GM21529 (cell line): ENCODE measurements at regions not wholly inside any gene's neighbourhood (a gene's known extent, or its start where the extent isn't known, plus 50 kb on each side); places are given as distances from the start of the nearest gene placed in this dataset.

Source experiments
- ATAC-seq: cut with Tn5 transposase; IDR thresholded peaks from one replicate; pipeline ENCODE4 v1.9.1; 2021; ENCODE audit not compliant: unreplicated experiment

DNA sequence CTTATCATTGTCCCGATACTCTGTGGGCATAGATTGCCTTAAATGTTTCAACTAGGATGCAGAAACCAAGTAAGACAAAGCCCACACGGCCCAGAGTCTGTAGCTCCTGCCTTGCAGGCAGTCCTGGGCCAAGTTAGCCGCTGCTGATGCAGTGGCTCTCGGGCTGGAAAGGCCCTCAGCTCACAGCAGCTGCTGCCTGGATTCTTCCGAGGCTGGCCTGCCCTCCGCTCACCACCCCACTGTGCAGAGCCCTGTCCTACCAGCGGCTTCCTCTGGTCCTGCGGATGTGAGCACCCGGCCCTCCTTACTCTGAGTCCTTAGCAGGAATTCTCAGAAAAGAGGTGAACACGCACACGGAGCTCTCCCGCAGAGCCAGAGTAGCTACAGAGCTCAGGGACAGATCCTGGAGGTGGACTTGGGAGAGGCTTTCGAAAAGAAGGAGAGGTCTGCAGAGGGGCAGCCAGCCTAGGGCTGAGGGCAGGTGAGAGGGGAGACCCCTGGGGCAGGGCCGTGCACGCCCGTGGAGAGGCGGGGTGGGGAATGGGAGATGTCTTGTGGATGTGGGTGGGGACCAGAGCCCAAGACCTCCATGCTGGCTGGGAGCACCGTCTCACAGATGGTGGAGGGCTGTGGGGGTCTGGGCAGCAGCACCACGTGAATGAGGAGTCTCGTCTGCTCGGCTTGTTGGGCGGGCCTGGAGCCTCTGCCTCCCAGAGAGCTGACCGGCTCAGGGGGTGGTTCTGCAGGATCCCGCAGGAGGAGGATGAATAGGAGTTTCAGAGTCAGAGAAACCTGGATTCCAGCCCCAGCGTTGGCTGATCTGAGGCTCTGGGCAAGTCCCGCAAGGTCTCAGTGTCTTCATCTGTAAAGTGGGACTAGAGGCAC is 117.4 kb upstream of the B3GAT1 start:
- no peak for ATAC-seq

DNA sequence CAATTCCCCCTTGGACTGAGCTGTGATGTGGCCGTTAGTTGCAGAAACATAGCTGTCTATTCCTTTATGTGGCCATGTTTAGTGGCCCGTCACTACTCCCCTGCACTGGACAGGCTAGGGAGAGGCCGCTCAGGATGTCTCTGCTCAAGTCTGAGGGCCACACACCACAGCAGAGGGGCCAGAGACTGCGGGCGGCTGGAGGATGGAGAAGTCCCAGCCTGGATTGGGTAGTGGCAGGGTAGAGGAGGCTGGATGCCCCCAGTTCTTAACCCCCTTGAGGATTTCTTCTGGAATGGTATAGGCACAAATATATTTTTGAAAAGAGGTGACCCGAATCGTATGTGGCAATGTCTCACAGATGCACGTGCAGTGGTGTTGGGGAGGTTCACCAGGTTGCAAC is 116.4 kb upstream of the B3GAT1 start:
- no peak for ATAC-seq

DNA sequence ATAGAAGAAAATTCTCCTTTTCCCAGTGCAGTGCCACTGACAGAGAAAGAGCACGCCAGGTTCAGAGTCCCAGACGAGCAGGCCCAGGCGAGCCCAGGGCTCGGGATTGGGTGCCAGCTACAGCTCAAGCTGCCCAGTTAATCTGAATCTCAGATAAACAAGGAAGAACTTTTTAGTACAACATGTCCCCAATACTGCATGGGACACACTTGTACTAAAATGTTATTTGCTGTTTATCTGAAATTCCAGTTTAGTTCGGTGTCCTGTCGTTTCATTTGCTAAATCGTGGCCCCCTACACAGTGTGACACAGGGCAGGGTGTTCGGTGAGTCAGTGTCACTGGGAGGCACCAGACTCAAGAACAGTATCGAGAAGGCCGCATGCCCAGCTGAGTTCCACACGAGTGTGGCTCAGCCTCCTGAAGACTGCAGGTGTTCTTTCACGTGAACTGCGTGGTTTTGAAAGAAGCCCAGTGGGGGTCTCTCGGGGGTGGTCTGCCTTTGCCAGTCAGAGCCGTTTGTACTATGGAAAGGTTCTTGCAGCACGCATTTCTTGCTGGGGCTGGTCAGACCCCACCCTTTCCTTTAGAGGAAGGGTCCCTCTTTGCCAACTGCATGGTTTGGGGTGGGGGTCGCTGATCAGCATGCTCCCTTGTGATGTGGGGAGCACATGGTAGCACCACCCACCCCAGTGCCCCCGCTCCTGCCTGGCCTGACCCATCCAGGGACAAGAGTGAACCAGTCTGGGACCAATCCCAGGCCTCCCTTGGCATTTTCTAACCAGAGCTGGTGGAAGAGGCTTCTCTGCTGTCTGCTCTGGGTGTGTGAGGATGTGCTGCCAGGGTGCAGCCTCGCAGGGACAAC is 115.6 kb upstream of the B3GAT1 start:
- no peak for ATAC-seq

DNA sequence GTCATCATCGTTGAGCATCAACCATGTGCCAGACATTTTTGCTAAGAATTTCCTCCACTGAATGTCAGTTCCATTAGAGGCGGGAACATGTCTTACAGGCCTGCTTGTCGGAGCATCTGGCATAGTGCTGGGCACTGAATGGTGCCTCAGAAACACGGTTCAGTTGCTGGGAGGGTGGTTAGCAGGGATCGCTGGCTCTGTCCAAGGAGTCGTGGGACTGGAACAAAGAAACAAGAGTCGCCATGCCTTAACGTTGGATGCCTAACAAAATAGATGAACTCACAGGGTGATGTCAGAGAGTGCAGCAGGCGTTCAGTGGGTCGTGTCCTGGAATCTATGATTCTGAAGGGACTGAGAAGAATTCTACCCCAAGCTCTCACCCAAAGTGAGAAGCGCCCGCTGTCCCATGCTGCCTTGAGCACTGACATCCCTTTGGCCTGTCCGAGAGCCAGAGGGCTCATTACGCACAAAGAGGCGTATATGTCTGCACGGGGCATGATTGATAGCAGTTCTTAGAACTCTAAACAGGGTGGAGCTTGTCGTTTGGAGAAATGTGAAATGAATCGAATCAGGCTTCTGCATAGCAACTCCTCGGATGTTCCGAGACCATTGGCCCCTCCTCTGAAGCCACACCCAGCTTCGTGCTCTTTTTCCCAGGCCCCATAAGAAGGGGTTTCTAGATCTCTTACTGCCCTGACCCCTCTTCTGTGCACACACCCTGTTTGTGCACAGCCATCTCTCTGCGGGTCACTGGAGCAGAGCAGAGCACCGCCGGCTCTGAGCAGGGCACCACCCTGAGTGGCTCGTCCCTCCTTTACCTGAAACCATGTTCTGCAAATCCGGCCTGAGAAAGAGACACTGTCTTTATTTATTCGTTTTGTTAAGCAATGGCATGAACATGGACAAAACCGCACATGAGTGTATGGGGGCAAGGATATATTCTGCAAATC is 113.1 kb upstream of the B3GAT1 start:
- no peak for ATAC-seq

DNA sequence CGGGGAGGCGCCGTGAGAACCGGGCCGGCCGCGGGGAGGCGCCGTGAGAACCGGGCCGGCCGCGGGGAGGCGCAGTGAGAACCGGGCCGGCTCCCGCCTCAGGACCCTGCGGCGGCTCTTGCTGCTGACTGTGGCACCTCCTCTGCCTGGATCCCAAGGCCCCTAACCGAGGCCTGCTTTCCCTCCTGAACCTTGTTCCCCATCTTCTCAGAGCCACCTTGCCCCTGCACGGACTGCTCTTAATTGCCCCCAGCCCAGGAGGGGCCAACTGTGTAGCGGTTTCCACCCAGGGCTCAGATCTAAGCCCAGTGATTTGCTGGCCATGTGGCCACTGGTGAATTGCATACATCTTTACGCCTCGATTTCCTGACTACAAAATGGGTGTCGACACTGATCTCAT is 112.2 kb upstream of the B3GAT1 start:
- ATAC-seq = no peak

DNA sequence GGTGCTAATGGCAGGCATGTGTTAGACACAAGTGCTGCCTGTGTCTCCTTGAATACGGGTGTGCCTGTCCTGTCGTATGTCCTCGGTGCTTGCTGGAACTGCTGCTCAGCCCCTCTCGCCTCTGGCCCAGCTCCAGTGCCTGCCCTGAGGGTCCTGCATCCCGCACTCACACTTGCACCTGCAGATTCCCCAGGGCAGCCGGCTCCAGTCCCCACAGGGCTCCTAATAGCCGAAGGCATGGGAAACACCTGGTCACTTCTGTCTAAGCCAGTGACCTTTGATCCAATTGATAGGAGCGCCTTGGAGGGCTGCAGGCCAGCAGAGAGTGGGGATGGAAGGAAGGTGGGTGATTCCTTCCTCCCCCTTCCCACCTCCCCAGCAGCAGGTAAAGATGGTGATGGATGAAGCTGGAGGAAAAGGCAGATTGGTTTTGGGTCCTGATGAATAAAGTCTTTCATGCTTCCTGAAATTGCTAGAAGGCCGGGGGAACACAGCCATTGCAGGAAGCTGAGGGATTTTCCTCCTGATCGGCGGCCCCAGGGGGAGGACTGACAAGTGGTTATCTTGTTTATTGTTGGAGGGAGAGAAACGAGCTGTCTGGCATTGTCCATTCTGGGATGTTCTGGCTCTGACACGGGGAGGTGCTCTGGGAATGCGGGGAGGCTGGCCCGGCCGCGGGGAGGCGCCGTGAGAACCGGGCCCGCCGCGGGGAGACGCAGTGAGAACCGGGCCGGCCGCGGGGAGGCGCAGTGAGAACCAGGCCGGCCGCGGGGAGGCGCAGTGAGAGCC is 110.9 kb upstream of the B3GAT1 start:
- ATAC-seq = no peak

DNA sequence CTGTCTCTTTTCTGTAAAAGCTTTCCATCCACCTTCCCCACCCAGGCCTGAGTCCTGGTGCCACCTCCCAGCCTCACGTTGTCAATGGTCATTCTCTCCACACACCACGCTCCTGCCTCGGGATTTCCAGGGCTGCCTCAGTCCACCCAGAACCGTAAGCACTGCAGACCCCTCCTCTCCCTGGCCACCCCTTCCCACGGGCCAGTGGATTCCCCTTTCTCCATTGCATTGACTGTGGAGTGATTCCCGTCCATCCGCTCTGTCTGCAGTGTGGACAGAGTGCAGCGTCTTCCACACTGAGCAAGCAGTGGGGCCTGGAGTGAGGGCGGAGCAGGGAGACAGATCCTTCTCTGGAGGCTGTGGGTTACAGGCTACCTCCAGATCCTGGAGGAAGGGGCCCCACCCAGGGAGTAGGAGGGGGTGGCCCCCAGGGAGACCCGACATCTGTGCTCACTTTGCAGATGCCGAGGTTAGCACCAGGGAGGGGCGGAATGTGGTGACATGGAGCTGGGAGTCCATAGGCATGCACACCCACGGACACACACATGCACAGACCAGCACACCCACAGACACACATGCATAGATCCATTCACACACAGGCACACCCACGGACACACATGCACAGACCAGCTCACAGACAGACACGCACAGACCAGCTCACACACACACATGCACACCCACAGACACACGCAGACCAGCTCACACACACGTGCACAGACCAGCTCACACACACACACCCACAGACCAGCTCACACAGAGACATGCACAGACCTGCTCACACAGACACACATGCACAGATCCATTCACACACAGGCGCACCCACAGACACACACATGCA is 109.6 kb upstream of the B3GAT1 start:
- no peak for ATAC-seq

DNA sequence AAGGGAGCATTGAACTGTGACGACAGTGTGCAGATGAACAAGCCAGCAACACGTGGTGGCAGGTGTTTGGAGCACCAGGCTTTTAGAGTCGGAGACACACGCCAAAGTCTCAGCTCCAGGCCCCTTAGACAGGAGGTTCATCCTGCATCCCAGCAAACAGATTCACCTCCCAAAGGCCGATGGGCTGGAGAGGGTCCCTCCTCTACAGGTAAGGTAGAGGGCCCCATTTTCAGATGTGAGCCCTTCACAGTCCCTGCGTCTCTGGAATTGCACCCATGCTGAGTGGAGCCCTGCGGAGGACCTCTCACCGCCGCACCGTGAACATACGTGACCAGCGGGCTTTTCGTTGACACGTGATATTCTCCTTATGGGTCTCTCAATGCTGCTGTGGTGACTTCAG is 109.0 kb upstream of the B3GAT1 start:
- no peak for ATAC-seq

DNA sequence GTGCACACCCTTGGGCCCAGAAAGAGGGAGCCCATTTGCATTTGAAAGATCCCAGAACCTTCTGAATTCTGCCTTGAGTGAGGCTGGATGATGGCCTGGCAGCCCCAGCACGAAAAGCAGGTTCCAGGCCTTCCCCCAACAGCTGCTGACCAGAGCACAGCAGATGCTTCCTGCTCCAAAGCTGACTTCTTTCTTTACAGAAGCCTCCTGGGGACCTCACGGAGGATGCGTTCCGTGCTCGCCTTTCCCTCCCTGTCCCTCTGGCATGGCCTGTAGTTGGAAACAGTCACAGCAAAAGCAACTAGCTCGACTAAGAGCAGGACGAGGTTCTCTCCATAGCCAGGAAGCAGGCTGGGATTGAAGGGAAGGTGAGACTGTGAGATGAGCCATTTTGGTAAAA is 107.7 kb upstream of the B3GAT1 start:
- ATAC-seq = no peak

DNA sequence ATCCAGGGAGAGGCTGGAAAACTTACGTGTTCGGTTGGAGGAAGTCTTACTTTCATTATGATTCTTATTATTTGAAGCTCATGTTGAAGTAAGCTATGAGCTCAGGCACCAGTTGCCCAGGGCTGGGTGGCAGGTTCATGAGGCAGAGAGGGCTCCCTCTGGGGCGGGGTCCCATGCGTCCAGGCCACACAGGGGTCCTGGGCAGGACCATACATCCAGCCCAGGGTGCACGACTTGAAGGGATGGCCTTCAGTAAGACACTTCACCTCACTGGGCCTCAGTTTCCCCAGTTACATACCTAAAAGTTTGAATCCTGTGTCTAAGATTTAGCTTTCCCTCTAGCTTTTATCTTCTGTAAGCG is 107.3 kb upstream of the B3GAT1 start:
- no peak for ATAC-seq

DNA sequence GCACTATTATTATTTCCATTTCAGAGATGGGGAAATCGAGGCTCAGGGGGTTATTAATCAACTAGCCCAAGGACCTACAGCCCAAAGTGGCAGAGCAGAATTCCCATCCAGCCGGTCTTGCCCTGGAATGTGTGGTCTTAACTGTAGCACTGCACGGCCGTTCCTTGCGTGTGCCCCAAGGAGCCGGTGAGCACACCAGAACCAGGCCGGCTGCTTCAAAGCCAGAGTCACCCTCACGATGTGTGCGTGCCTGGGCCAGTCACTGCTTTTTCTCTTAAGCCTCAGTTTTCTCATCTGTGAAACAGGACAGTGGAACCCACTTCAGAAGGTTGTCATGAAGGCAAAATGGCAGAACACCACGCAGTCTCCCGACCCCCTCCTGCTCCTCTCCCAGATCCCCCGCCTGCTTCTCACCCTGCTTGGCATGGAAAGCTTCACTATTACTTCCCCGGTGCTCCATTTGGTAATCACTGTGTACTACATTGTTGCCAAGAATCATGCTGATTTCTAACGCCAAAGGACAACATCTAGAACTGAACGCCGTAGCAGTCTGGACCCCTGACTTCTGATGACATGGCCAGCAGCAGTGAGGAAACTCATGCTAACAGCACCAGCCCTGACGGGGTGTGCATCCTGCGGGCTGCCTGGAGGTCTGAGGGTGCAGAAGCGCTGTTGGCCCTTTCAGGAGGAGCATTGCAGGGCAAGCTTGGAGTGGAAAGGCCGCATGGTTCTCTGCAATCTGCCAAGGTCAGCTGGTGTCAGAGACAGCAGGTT is 106.8 kb upstream of the B3GAT1 start:
- ATAC-seq = no peak

DNA sequence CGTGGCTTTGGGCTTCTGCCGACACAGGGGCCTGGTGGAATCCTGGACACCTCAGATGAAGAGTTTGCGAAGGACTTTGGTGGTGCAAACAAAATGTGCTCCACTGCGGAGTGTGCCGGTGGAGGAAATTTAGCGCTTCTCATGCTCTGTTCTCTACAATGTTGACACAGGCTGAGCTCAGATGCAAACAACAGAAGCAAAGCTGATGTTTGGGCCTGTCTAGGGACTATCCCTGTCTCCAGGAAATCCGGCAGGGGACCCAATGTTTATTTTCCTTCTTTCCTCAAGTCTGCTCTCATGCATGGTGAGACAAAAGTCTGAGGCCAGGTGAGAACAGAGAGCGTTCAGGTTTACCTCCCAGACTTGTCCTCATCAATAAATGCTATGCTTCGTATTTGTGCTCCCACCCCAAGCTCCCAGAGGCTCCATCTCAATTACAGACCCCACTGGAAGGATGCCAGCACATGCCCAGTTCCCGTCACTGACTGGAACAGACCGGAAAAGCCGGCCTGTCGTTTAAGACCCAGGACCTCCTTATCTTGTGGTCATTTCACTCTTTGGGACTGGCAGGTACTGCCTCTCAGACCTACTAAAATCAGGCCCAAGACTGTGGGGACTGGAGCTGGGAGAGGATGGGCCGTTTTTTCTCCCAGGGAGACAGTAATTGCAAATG is 105.7 kb upstream of the B3GAT1 start:
- ATAC-seq = no peak

DNA sequence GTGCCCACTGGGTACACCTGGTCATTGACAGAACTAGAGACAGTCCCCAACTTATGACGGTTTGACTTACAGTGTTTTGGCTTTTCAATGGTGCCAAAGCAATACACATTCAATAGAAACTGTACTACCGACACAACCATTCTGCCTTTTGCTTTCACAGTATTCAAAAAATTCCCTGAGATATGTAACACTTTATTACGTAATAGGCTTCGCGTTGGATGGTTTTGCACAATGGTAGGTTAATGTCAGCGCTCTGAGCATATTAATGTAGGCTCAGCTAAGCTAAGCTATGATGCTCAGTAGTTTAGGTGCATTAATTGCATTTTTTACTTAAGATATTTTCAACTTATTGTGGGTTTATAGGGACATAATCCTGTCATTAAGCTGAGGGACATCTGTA is 105.1 kb upstream of the B3GAT1 start:
- ATAC-seq = no peak

DNA sequence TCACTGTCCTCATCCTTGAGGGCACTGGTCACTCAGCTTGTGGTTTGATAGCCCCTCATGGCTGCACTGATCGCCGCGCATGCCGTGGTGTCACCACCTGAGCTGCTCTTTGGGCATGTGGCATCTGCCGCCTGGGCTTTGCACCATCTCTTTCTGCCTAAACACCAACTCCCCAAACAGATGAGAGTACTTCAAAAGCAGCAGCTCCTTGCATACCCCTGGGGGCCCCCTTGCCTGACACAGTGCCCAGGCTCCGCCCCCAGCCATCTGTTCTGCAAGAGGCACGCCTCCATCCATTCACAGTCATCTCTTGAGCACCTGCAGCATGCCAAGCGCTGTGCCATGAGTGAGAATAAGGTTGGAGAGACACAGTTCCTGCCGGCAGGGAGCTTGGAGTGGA is 104.5 kb upstream of the B3GAT1 start:
- ATAC-seq = no peak

DNA sequence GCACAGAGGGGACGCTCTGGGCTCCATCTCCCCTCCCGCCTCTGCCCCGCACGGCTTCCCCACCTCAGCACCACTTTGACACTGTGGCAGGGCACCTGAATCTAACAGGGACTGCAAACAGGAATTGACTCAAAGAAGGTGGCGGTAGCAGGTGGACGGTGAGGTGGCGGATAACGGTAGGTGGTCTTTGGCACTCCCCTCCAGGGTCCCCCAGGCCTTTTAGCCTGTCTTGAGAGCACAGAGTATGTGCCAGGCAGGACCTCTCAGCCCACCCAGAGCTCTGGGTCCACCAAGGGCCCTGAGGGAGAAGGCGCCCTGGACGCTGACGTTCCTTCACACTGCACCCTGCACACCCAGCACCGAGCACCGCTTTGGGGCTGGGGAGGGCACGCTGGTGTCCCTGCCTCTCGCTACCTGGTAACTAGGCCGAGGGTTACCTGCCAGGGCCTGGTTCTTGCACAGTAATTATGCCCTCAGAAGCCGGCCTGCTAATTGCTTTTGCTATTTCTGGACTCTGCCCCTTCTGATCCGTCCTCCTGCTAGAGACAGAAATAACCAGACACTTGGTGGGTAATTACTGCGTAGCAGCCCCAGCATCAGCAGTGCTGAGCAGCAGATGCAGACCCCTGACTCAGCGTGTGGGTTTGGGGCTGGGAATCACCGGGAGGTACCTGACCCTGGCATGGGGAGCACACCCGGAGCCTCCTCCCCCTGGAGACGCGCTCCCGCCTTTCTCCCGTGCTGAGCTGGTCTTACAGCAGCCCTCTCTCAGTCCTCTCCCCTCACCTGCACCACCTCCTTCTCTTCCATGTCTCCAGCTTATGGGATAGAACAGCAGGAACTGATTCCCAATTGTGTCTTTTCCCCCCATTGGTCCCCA is 103.3 kb upstream of the B3GAT1 start:
- no peak for ATAC-seq

DNA sequence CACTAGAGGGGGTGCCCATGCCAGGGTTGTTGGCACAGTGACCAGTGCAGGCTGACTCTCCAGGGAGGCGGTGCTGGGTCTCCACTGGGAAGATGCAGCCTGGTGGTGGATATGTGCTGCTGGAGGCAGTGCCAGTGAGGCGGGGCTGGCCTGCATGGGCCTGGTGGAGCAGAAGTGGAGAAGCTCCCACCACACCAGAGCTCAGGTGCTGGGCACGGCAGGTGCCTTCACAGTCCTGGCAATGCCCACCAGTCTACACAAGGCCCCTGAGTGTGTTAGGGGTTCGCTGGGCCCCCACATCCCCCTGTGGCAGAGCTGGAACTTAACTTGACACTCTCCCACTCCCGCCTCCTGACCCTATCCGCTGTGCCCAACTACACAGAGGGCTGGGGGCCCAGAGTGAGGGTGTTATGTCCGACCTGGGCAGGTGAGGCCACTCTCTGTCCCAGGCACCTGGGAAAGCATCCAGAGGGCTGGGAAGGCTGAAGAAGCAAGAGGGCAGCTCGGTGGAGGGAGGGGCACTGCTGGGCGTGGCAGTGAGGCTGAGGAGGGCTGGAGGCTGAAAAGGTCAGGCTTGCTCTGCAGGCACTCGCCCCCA is 102.4 kb upstream of the B3GAT1 start:
- ATAC-seq = no peak

DNA sequence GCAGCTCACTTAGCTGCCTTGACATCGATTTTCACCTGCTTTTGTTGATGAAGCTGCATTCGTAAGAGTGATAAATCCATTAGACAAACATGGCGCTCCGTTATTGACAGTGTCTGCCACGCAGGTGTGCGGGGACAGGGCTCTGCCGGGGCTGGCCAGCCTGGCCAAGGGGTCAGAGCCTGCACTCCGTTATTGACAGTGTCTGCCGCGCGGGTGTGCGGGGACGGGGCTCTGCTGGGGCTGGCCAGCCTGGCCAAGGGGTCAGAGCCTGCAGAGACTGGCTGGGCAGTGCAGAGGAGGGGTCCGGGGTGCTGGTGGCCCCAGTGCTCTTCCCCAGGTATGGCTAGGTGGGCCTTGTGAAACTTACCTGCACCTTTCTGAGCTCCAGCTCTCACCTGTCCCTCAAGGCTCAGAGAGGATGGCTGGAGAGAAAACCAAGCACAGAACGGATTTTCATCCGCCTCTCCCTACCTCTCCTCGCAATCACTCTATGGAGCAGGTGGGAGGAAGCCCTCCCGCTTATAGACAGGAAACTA is 101.6 kb upstream of the B3GAT1 start:
- ATAC-seq = no peak
